Keratinocyte (primary cell): ENCODE measurements at regions not wholly inside any gene's neighbourhood (a gene's known extent, or its start where the extent isn't known, plus 50 kb on each side); places are given as distances from the start of the nearest gene placed in this dataset.
"Not testable (repeated sequence)": the region's sequence is repeated elsewhere in the genome, so short reads cannot be mapped to it uniquely, and the experiment has no call there.

Source experiments
- DNase-seq: peaks from one replicate; pipeline ENCODE4 v3.0.0-alpha.2; 2011; ENCODE audit warnings: low read depth, missing footprints, low spot score
- FAIRE-seq: peaks from 2 replicates; lab custom pipeline; 2011; peaks lifted over from hg19 to GRCh38; lab: Jason Lieb, UNC
- H2AFZ ChIP-seq: 2 replicates; pipeline ENCODE4 v1.6.0; 2012; ENCODE audit warnings: low read length, control low read depth, inconsistent platforms; ENCODE audit not compliant: control insufficient read depth
- H3K27ac ChIP-seq: 2 replicates; pipeline ENCODE4 v1.5.1; 2011; ENCODE audit warnings: low read length; ENCODE audit not compliant: control insufficient read depth, insufficient read depth
- H3K27me3 ChIP-seq: 3 replicates; pipeline ENCODE4 v1.6.0; 2011; ENCODE audit warnings: low read length; ENCODE audit not compliant: control insufficient read depth, insufficient read depth; ENCODE audit errors: extremely low read depth
- H3K36me3 ChIP-seq, 2 experiments: 2 replicates in 1 of 2; 3 replicates in 1 of 2; pipeline ENCODE4 v1.5.1; 2011; ENCODE audit warnings: low read length in 2 of 2, mild to moderate bottlenecking in 1 of 2; ENCODE audit not compliant: control insufficient read depth in 2 of 2, insufficient read depth in 2 of 2; ENCODE audit errors: extremely low read depth in 1 of 2
- H3K4me1 ChIP-seq: 3 replicates; pipeline ENCODE4 v1.5.1; 2011; ENCODE audit warnings: low read length; ENCODE audit not compliant: control insufficient read depth, insufficient read depth; ENCODE audit errors: extremely low read depth
- H3K4me2 ChIP-seq: 3 replicates; pipeline ENCODE4 v1.6.0; 2011; ENCODE audit warnings: low read depth, low read length; ENCODE audit not compliant: control insufficient read depth, insufficient read depth; ENCODE audit errors: extremely low read depth
- H3K4me3 ChIP-seq, 3 experiments: fragments of 200-600 bp in 1 of 3; sonication (generic) in 1 of 3; 2 replicates in 2 of 3; 3 replicates in 1 of 3; pipeline ENCODE4 v1.5.1; 2011 to 2016; ENCODE audit warnings: low read length in 3 of 3, mild to moderate bottlenecking in 3 of 3, control low read depth in 2 of 3, inconsistent platforms in 1 of 3, low read depth in 1 of 3, mixed read lengths in 1 of 3, mixed run types in 1 of 3, moderate library complexity in 1 of 3; ENCODE audit not compliant: control insufficient read depth in 2 of 3, insufficient read depth in 2 of 3; ENCODE audit errors: extremely low read depth in 1 of 3
- H3K79me2 ChIP-seq: 2 replicates; pipeline ENCODE4 v1.6.0; 2012; ENCODE audit warnings: low read length; ENCODE audit not compliant: control insufficient read depth, insufficient read depth
- H3K9ac ChIP-seq: 3 replicates; pipeline ENCODE4 v1.6.0; 2011; ENCODE audit warnings: low read length; ENCODE audit not compliant: control insufficient read depth, insufficient read depth; ENCODE audit errors: extremely low read depth
- H3K9me1 ChIP-seq: 3 replicates; pipeline ENCODE4 v1.6.0; 2011; ENCODE audit warnings: low read length; ENCODE audit not compliant: control insufficient read depth, insufficient read depth; ENCODE audit errors: extremely low read depth
- H3K9me3 ChIP-seq: 2 replicates; pipeline ENCODE4 v1.5.1; 2012; ENCODE audit warnings: low read depth, low read length; ENCODE audit not compliant: control insufficient read depth
- H4K20me1 ChIP-seq: 3 replicates; pipeline ENCODE4 v1.6.0; 2011; ENCODE audit warnings: low read length; ENCODE audit not compliant: control insufficient read depth, insufficient read depth; ENCODE audit errors: extremely low read depth
- CTCF ChIP-seq, 3 experiments: IDR thresholded peaks in 1 of 3; conservative IDR thresholded peaks in 1 of 3; optimal IDR thresholded peaks in 1 of 3; 2 replicates in 2 of 3; 3 replicates in 1 of 3; pipeline versions ENCODE3 to v1.5.1; 2011; ENCODE audit warnings: low read length in 3 of 3, mild to moderate bottlenecking in 3 of 3, moderate library complexity in 2 of 3, control low read depth in 1 of 3, inconsistent platforms in 1 of 3; ENCODE audit not compliant: insufficient read depth in 2 of 3; ENCODE audit errors: extremely low read depth in 1 of 3
- EZH2 ChIP-seq: IDR thresholded peaks from one replicate; pipeline ENCODE4 v1.6.1; 2012; ENCODE audit warnings: inconsistent platforms, mild to moderate bottlenecking, low read length, moderate library complexity
- dilution Hi-C: fragments of 300-500 bp; cut with MboI; formaldehyde crosslinking; loops from one replicate; pipeline ENCODE4 v1.7.0; 2020; ENCODE audit warnings: low sequenced_read_pairs; ENCODE audit not compliant: extremely low pct_ligation_motif_present

- peak overlapping the region; percentile 41 for H2AFZ ChIP-seq
- H3K36me3 ChIP-seq, H4K20me1 ChIP-seq, H3K9me3 ChIP-seq, DNase-seq, H3K4me1 ChIP-seq, H3K9ac ChIP-seq, H3K9me1 ChIP-seq, dilution Hi-C loops, H3K27me3 ChIP-seq, H3K79me2 ChIP-seq, H3K27ac ChIP-seq: not testable (repeated sequence)
- TF ChIP-seq CTCF (optimal IDR thresholded peaks at IDR 0.05 in 1 of 3, IDR thresholded peaks at IDR 0.05 in 1 of 3, conservative IDR thresholded peaks at IDR 0.05 in 1 of 3; ENCODE audit: extremely low read depth in 1 of 3, insufficient read depth in 2 of 3, low read length in 3 of 3), result peak; percentile 92 to 97 (median 94)
- peak overlapping the region; percentile 49 for H3K4me2 ChIP-seq
- H3K4me3 ChIP-seq, result peak overlapping the region in 1 of 3 experiments; percentile 8
- FAIRE-seq, result peak; percentile 9
These were observed 59.6 kb upstream of the TOP1 start for GRCh38 chr20:40968816-40969562.

- DNase-seq, result no peak
- dilution Hi-C loops, result no loop called here
- no peaks in the 10 kb centered on the region for H3K27me3 ChIP-seq
- no peak overlapping the region for H3K4me2 ChIP-seq
- H3K9me1 ChIP-seq, result no peaks in the 10 kb centered on the region
- no peaks in the 10 kb centered on the region for H3K4me1 ChIP-seq
- no peak overlapping the region for H2AFZ ChIP-seq
- H3K79me2 ChIP-seq, result no peaks in the 10 kb centered on the region
- no peaks in the 10 kb centered on the region for H3K9me3 ChIP-seq
- TF ChIP-seq EZH2 (no peak), CTCF (optimal IDR thresholded peaks at IDR 0.05 in 1 of 3, IDR thresholded peaks at IDR 0.05 in 1 of 3, conservative IDR thresholded peaks at IDR 0.05 in 1 of 3; ENCODE audit: extremely low read depth in 1 of 3, insufficient read depth in 2 of 3, low read length in 3 of 3) (peak in 2 of 3 experiments; percentile 12 to 15)
- no peak overlapping the region for H3K27ac ChIP-seq
- no peak for FAIRE-seq
- no peak overlapping the region for H3K9ac ChIP-seq
- no peaks in the 10 kb centered on the region for H4K20me1 ChIP-seq
- no peaks in the 10 kb centered on the region for H3K36me3 ChIP-seq
- no peak overlapping the region for H3K4me3 ChIP-seq
These were observed 58.4 kb upstream of the TOP1 start for GRCh38 chr20:40970218-40970617.
